ENCODE measurements at regions not wholly inside any gene's neighbourhood (a gene's known extent, or its start where the extent isn't known, plus 50 kb on each side); places are given as distances from the start of the nearest gene placed in this dataset.
"Not testable (repeated sequence)": the region's sequence is repeated elsewhere in the genome, so short reads cannot be mapped to it uniquely, and the experiment has no call there.

DNA sequence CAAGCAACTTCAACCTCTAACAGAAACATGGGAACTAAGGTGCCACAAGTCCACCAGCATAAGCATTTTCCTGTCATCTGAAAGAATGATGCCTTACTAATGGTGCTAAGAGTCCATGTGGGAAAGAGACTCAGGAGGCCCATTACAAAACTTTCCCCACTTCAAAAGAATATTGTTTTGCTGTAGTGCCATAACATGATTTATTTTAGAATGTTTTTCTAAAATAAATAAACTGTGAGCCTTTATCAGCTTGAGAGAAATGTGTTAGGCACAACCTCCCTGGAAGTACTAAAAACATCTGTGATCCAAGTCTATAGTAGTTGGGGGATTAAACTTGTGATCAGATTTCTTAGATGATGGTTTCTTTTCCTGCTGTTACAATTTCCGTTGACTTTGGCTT, 330.1 kb upstream of the MAP3K7 start:
- no peak for DNase-seq

GRCh38 chr6:90915224-90915915, 328.5 kb upstream of the MAP3K7 start:
- no peak for DNase-seq

DNA sequence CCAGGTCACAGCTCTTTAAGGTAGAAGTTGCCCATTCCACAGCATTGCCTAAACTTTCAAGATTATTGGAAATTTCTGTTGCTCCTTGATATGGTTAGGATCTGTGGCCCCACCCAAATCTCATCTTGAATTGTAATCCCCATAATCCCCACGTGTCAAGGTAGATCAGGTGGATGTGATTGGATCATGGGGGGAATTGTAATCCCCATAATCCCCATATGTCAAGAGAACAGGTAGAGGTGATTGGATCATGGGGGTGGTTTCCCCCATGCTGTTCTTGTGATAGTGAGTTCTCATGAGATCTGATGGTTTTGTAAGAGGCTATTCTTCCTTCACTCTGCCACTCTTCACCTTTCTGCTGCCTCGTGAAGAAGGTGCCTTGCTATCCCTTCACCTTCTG, 327.4 kb upstream of the MAP3K7 start:
- no peak for DNase-seq

GRCh38 chr6:90913266-90913960, 326.5 kb upstream of the MAP3K7 start:
- DNase-seq = no peak

DNA sequence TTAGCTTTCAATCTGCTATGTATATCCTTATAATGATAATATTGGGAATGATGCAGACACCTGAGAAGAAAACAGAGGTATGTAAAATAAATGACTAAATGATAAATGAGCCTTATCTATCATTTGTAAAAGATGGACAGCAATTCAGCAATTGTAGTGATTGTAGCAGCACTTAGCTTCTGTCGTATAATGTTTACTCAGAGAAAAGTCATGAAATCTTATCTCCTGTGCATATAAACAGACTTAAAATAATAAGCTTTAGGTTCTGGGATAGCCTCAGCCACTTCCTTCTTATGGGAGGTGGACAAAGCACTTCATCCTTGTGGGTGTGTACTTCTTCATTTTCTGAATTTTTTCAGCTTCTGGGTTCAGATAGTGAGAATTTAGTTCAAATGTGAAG, 324.8 kb upstream of the MAP3K7 start:
- DNase-seq = no peak

- no peak for DNase-seq
These were observed 324.0 kb upstream of the MAP3K7 start for GRCh38 chr6:90910893-90911292.

DNA sequence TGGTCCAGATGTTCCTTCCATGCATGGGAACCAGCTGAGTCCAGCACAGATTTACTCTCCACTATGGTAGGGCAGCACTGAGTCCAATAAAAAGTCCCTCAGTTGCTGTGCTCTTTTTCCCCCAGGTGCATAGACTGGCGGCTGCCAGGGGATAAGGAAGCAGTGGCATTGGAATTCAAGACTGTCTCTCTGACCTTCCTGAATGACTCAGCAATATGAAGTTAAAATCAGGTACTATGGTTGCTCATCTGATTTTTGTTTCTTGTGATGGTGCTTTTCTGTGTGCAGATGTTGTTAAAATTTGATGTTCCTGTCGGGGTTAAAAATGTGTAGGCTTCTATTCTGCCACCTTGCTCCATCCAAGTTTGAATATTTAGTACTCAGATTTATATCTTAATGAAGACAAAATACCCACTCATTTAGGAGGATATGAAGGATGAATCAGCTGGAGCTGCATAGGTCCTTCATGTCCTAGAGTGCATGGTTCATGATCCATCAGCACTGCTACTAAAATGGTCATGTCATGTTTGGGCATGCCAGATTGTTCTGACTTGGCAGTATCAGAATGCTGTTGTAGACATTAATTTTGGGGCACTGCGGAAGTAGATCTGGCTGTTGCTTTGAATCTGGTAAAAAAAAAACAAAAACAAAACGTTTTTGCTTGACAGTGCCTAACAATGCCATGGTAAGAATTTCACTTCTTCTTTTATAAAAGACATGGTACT, 321.2 kb upstream of the MAP3K7 start:
- DNase-seq = no peak

GRCh38 chr6:90905351-90905750, 318.5 kb upstream of the MAP3K7 start:
- DNase-seq = no peak

- no peak for DNase-seq
These were observed 313.2 kb upstream of the MAP3K7 start for GRCh38 chr6:90900034-90900433.

DNA sequence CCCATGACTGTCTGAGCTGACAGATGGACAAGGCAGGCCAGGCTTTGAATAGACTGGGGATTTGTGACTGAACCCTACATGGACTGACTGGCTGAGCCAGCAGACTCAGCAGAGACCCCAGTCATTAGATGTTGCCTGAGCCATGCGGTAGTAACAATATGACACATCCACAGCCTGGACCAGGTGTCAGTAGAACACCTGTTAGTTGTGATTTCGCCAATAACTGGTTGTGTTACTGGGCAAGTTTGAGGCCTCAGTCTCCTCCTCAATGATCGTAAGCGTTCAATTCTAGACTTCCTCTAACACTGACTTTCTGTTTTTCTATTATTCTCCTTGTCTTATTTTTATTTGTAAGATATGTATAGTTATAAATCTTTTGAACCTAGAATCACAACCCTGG, 311.9 kb upstream of the MAP3K7 start:
- no peak for DNase-seq

DNA sequence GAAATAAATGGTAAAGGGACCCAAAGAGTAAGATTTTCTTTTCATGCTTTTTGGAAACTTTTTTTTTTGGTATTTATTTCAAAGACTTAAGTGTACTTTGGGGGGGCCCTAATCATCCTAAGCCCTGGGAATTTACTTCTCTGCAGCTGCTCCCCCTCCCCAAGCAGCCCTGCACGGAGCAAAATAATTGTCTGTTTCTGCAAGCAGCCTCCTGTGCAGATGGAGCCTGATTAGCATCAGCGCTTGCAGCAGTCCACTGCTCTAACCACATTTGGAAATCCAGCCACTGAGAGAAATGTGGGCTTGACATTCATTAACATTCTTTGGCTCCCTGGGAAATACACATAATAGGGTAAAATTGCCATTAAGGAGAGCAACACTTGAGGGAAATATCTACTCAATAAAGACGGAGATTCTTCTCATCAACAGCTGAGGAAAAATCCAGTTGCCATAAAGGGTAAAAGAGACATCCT, 309.2 kb upstream of the MAP3K7 start:
- DNase-seq = no peak

- no peak for DNase-seq
These were observed 308.6 kb upstream of the MAP3K7 start for GRCh38 chr6:90895299-90896074.

- no peak for DNase-seq
These were observed 307.6 kb upstream of the MAP3K7 start for GRCh38 chr6:90894285-90895130.

- no peak for DNase-seq
These were observed 306.5 kb upstream of the MAP3K7 start for GRCh38 chr6:90893400-90893799.

DNA sequence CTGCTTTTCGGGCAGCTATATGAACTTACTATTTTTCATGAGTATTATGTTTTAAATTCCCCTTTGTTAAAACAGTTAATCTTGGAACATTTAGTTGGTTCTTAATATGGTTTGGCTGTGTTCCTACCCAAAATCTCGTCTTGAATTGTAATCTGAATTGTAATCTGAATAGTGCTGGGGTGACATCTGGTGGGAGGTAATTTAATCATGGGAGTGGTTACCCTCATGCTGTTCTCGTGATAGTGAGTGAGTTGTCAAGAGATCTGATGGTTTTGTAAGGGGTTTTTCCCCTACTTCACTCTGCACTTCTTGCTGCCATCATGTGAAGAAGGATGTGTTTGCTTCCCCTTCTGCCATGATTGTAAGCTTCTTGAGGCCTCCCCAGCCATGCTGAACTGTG, 305.4 kb upstream of the MAP3K7 start:
- no peak for DNase-seq

GRCh38 chr6:90891355-90891754, 304.5 kb upstream of the MAP3K7 start:
- no peak for DNase-seq

GRCh38 chr6:90890683-90891330, 303.9 kb upstream of the MAP3K7 start:
- no peak for DNase-seq

DNA sequence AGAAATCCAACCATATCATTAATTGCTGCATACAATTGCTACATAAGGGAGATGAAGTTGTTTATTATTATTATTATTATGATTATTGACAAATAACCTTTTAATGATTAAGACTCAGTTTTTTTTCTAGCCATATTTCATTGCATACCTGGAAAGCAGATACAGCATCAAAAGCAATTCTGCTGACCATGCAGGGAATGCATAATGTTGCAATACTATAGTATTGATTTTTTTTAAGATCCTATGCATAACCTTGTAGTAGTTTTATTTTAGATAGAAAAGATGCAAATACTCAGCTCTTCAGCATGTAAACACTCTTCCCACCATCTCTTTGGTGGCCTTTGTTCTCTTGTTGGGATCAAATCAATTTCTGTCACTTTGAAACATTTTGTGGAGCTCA, 300.9 kb upstream of the MAP3K7 start:
- no peak for DNase-seq

DNA sequence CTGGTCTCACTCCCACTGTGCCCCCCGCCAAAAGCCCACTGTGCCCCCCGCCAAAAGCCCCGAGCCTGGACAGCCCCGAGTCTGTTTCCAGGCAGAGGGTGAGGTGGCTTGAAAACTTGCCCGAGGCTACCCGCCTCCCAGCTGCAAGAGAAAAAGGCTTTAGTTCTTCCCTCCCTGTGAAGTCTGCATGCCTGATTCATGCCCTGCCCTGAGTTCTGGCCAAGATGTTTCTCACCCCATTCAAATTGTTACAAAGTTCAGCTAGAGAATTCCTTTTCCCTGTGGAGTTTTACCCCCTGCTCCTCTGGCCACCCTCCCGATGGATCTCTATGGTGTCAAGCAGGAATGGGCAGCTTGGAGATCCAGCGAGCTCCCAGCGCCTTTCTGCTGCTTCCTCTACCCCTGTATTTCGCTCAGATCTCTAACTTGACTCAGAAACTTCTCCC, 298.8 kb upstream of the MAP3K7 start:
- DNase-seq = no peak

DNA sequence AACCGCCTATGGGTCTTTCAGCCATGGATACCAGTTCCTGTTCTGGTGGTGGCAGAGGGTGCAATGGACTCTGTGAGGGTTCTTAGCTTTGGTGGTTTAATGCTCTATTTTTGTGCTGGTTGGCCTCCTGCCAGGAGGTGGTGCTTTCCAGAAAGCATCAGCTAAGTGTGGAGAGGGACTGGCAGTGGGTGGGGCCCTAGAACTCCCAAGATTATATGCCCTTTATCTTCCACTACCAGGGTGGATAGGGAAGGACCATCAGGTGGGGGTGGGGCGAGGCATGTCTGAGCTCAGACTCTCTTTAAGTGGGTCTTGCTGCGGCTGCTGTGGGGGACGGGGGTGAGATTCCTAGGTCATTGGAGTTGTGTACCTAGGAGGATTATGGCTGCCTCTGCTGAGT, 298.3 kb upstream of the MAP3K7 start:
- DNase-seq = not testable (repeated sequence)

- no peak for DNase-seq
These were observed 290.7 kb upstream of the MAP3K7 start for GRCh38 chr6:90877616-90878015.

GRCh38 chr6:90874931-90875330, 288.1 kb upstream of the MAP3K7 start:
- DNase-seq = no peak
